HUES64 (cell line): ENCODE measurements at regions not wholly inside any gene's neighbourhood (a gene's known extent, or its start where the extent isn't known, plus 50 kb on each side); places are given as distances from the start of the nearest gene placed in this dataset.

Source experiments
- H3K27ac ChIP-seq: 2 replicates; pipeline ENCODE4 v1.7.0; 2013; ENCODE audit warnings: low read depth, low read length, inconsistent platforms
- H3K27me3 ChIP-seq: 2 replicates; pipeline ENCODE4 v1.6.1; 2013; ENCODE audit warnings: mild to moderate bottlenecking, low read length; ENCODE audit not compliant: insufficient read depth
- H3K36me3 ChIP-seq: 2 replicates; pipeline ENCODE4 v1.6.1; 2013; ENCODE audit warnings: mild to moderate bottlenecking, low read length; ENCODE audit not compliant: insufficient read depth
- H3K4me1 ChIP-seq: 2 replicates; pipeline ENCODE4 v1.6.1; 2013; ENCODE audit warnings: mild to moderate bottlenecking, low read length, moderate library complexity; ENCODE audit not compliant: insufficient read depth
- H3K4me3 ChIP-seq: 2 replicates; pipeline ENCODE4 v1.5.1; 2013; ENCODE audit warnings: mild to moderate bottlenecking, low read length, moderate library complexity
- H3K9ac ChIP-seq: 2 replicates; pipeline ENCODE4 v1.6.1; 2013; ENCODE audit warnings: mild to moderate bottlenecking, low read depth, low read length
- H3K9me3 ChIP-seq: 2 replicates; pipeline ENCODE4 v1.6.1; 2013; ENCODE audit warnings: low read depth, low read length; ENCODE audit not compliant: insufficient read depth
- WGBS: fragments of 150-250, 120-280 bp; methylation state at CpG from one replicate; pipeline ENCODE4 v1.1.7; 2013; ENCODE audit warnings: missing lambda C conversion rate; 5-methylcytosine and 5-hydroxymethylcytosine counted together

GRCh38 chr16:49016461-49016860 lies 265.2 kb downstream of the CBLN1 start:
- no peaks in the 10 kb centered on the region for H3K27me3 ChIP-seq
- H3K4me3 ChIP-seq = no peak overlapping the region
- WGBS = 95% methylated on average over 8 of the region's 8 CpGs

GRCh38 chr16:49015225-49015592 lies 266.4 kb downstream of the CBLN1 start:
- no peak overlapping the region for H3K4me3 ChIP-seq
- no peaks in the 10 kb centered on the region for H3K9me3 ChIP-seq
- H3K27me3 ChIP-seq = no peaks in the 10 kb centered on the region
- H3K27ac ChIP-seq = no peak overlapping the region
- no peaks in the 10 kb centered on the region for H3K36me3 ChIP-seq
- H3K9ac ChIP-seq = no peak overlapping the region
- peaks cover 8% of the 10 kb centered on the region; the same call in 1 of the 2 replicates for H3K4me1 ChIP-seq
- 31% methylated on average over 5 of the region's 6 CpGs for WGBS

More at GRCh38 chr16:49016461-49016860, 265.2 kb downstream of the CBLN1 start:
- Histone ChIP-seq H3K9me3 (no peaks in the 10 kb centered on the region), H3K27ac (no peak overlapping the region), H3K9ac (no peak overlapping the region), H3K36me3 (no peaks in the 10 kb centered on the region), H3K4me1 (peaks cover 18% of the 10 kb centered on the region)

DNA sequence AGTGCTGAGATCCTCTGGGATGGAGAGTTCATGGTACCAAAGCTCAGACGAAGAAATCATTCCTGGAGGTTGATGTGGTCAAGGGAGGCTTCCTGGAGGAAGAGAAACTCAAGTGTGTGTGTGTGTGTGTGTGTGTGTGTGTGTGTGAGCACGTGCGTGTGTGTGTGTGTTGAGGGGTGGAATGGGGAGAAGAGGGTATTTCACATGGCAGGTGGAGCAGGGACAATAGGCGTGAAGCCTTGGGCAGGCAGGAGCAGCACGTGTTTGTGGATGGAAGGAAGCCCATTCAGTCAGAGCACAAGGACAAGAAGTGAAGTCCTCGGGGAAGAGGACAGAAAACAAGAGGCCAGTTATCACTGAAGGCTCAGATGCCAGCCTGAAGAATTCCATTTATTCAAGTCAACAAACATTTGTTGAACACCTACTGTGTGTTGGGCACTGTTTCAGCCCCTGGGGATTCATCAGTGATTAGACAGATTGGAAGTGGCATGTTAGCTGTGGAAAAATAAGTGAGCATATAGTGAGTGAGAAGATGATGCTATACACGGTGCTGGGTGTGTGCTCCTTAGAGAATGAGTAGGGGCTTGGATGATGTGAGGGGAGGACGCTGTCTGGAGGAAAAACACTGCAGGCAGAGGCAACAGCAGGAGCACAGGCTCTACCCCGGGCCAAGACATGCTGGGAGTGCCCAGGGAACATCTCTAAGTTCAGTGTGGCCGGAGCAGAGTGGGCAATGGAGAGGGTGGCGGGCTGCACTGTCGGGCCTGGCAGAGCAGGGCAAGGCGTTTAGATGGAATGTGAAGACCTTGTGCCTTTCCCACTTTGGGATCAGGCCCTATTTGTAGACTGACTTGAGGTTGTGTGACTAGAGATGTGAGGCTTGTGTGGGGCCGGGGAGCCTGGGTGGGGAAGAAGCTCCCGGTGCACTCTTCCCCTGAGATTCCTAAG lies 267.1 kb downstream of the CBLN1 start:
- Histone ChIP-seq H3K36me3 (no peaks in the 10 kb centered on the region), H3K4me1 (peaks cover 8% of the 10 kb centered on the region; the same call in 1 of the 2 replicates), H3K9ac (no peak overlapping the region), H3K9me3 (no peaks in the 10 kb centered on the region), H3K27me3 (no peaks in the 10 kb centered on the region), H3K4me3 (no peak overlapping the region), H3K27ac (no peak overlapping the region)
- WGBS = 83% methylated on average over 15 of the region's 15 CpGs

GRCh38 chr16:49013727-49014080 lies 267.9 kb downstream of the CBLN1 start:
- WGBS = 92% methylated on average over 5 of the region's 5 CpGs
- Histone ChIP-seq H3K36me3 (no peaks in the 10 kb centered on the region), H3K27ac (no peak overlapping the region), H3K27me3 (no peaks in the 10 kb centered on the region), H3K9me3 (no peaks in the 10 kb centered on the region), H3K9ac (no peak overlapping the region), H3K4me1 (0 out of 2 replicates have a peak, but pooled peaks cover under 1% of the 10 kb centered on the region), H3K4me3 (no peak overlapping the region)

- Histone ChIP-seq H3K27me3 (no peaks in the 10 kb centered on the region), H3K4me3 (no peak overlapping the region), H3K36me3 (no peaks in the 10 kb centered on the region), H3K9me3 (no peaks in the 10 kb centered on the region), H3K9ac (no peak overlapping the region), H3K4me1 (no peaks in the 10 kb centered on the region), H3K27ac (no peak overlapping the region)
- WGBS = 89% methylated on average over 21 of the region's 21 CpGs
Measured at GRCh38 chr16:49012961-49013726, 268.5 kb downstream of the CBLN1 start.

GRCh38 chr16:49011901-49012300 lies 269.7 kb downstream of the CBLN1 start:
- no peaks in the 10 kb centered on the region for H3K27me3 ChIP-seq
- H3K9me3 ChIP-seq = no peaks in the 10 kb centered on the region
- no peaks in the 10 kb centered on the region for H3K4me1 ChIP-seq
- no peak overlapping the region for H3K4me3 ChIP-seq
- H3K27ac ChIP-seq = no peak overlapping the region
- H3K9ac ChIP-seq = no peak overlapping the region
- H3K36me3 ChIP-seq = no peaks in the 10 kb centered on the region
- 42% methylated on average over 2 of the region's 2 CpGs for WGBS

- Histone ChIP-seq H3K27ac (no peak overlapping the region), H3K4me1 (no peaks in the 10 kb centered on the region), H3K36me3 (no peaks in the 10 kb centered on the region), H3K4me3 (no peak overlapping the region), H3K9ac (no peak overlapping the region), H3K27me3 (no peaks in the 10 kb centered on the region), H3K9me3 (no peaks in the 10 kb centered on the region)
- 90% methylated on average over 7 of the region's 7 CpGs for WGBS
Measured at GRCh38 chr16:49010879-49011278, 270.8 kb downstream of the CBLN1 start.

DNA sequence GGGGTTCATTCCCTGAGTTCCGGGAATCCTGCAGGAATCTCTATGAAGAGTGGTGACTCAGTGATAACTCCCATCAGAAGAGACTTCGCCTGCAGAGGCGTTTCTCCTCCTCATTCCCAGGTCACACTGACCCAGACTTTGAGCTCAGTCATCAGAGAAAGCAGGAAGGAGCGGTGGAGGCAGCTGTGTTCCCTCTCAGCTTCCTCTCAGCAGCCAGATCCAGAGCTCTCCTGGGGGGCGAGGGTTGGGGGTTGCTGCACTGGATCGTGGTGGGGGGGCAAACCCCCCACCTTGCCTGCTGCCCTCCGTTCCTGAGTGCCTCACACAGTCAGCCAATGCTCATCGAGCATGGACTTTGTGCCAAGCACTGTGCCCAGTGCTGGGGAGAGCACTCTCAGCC lies 271.2 kb downstream of the CBLN1 start:
- WGBS = 92% methylated on average over 8 of the region's 8 CpGs
- H3K9ac ChIP-seq = no peak overlapping the region
- no peaks in the 10 kb centered on the region for H3K9me3 ChIP-seq
- no peaks in the 10 kb centered on the region for H3K27me3 ChIP-seq
- H3K4me1 ChIP-seq = no peaks in the 10 kb centered on the region
- no peak overlapping the region for H3K27ac ChIP-seq
- no peak overlapping the region for H3K4me3 ChIP-seq
- no peaks in the 10 kb centered on the region for H3K36me3 ChIP-seq

- Histone ChIP-seq H3K27me3 (no peaks in the 10 kb centered on the region), H3K4me3 (no peak overlapping the region), H3K4me1 (no peaks in the 10 kb centered on the region), H3K27ac (no peak overlapping the region), H3K9me3 (no peaks in the 10 kb centered on the region), H3K9ac (no peak overlapping the region), H3K36me3 (no peaks in the 10 kb centered on the region)
- WGBS = 100% methylated on average over 1 of the region's 1 CpG
Measured at GRCh38 chr16:49009204-49009603, 272.4 kb downstream of the CBLN1 start.

- Histone ChIP-seq H3K9ac (no peak overlapping the region), H3K9me3 (no peaks in the 10 kb centered on the region), H3K4me1 (no peaks in the 10 kb centered on the region), H3K27ac (no peak overlapping the region), H3K36me3 (no peaks in the 10 kb centered on the region), H3K27me3 (no peaks in the 10 kb centered on the region), H3K4me3 (no peak overlapping the region)
- 90% methylated on average over 4 of the region's 4 CpGs for WGBS
Measured at GRCh38 chr16:49003992-49004391, 277.6 kb downstream of the CBLN1 start.

DNA sequence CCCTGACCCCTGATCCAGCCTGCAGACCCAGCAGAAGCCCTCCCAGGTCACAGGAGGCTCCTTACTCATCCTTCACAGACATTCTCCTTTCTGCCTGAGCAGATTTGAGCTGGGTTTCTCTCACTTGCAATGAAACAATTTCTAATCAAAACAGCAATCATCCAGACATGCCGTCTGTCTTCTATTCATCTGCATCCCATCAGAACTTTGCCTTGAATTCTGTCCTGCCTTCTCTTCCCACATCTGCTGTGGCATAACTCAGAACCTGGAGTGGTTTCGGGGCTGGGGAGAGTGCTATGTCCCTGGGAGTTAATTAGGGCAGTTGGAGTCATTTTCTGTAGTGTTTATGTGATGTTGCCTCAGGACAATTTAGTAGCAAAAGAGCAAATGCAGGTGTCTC lies 278.6 kb downstream of the CBLN1 start:
- no peaks in the 10 kb centered on the region for H3K9me3 ChIP-seq
- no peak overlapping the region for H3K27ac ChIP-seq
- 93% methylated on average over 2 of the region's 2 CpGs for WGBS
- peaks cover under 1% of the 10 kb centered on the region; the same call in 1 of the 2 replicates for H3K4me1 ChIP-seq
- no peak overlapping the region for H3K9ac ChIP-seq
- no peaks in the 10 kb centered on the region for H3K36me3 ChIP-seq
- H3K4me3 ChIP-seq = no peak overlapping the region
- H3K27me3 ChIP-seq = no peaks in the 10 kb centered on the region
